DOHH2 (cell line): ENCODE measurements at regions not wholly inside any gene's neighbourhood (a gene's known extent, or its start where the extent isn't known, plus 50 kb on each side); places are given as distances from the start of the nearest gene placed in this dataset.

Source experiments
- CTCF ChIP-seq: fragments of 200-600 bp; sonication (generic); IDR thresholded peaks from one replicate; pipeline ENCODE4 v1.5.1; 2014; ENCODE audit warnings: antibody characterized with exemption, mild to moderate bottlenecking, low read depth, low read length; ENCODE audit not compliant: poor library complexity, severe bottlenecking
- EZH2phosphoT487 ChIP-seq: fragments of 200-600 bp; sonication (generic); IDR thresholded peaks from 2 replicates; pipeline ENCODE4 v1.6.1; 2017; ENCODE audit warnings: borderline replicate concordance, mild to moderate bottlenecking, antibody characterized with exemption, low read length, moderate library complexity, mixed read lengths

DNA sequence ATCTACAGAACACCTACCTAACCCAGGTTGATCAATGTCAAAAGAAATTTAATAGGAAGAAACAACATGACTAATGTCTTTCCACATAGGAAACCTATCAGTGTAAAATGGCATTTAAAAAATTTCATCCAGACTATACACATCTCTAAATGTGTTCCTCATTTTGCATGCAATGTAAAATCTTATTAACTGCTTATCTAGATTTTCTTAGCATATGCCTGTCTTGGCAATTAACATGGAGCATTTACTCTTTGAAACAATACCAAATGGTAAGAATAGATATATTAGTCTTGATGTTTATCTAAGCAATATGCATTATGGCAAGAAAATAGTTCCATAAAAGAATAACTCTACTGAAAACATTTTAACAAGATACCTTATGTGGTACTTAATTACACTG, 199.8 kb downstream of the TRAM1L1 start:
- no peak for TF ChIP-seq CTCF
- TF ChIP-seq EZH2phosphoT487 = no peak
